HepG2 (cell line): ENCODE measurements at regions not wholly inside any gene's neighbourhood (a gene's known extent, or its start where the extent isn't known, plus 50 kb on each side); places are given as distances from the start of the nearest gene placed in this dataset.

Experiments used
- ARNTL ChIP-seq: sonication (generic); formaldehyde crosslinking; IDR thresholded peaks from 2 replicates; pipeline ENCODE4 v1.4.0; 2020; ENCODE audit warnings: mild to moderate bottlenecking, missing genetic modification reagents
- BRCA1 ChIP-seq: sonication (generic); formaldehyde crosslinking; IDR thresholded peaks from 2 replicates; pipeline ENCODE4 v1.4.0; 2020; ENCODE audit warnings: missing genetic modification reagents
- CEBPG ChIP-seq: IDR thresholded peaks from 2 replicates; pipeline ENCODE4 v1.6.1; 2016
- FOSL2 ChIP-seq: sonication (generic); formaldehyde crosslinking; IDR thresholded peaks from 2 replicates; pipeline ENCODE4 v1.4.0; 2020; ENCODE audit warnings: missing genetic modification reagents
- GABPA ChIP-seq, 2 experiments: IDR thresholded peaks; 2 replicates each; pipeline ENCODE4 v1.6.1; 2011 to 2016; ENCODE audit warnings: low read depth in 2 of 2, low read length in 1 of 2, missing biosample characterization in 1 of 2, missing genetic modification characterization in 1 of 2
- HBP1 ChIP-seq: IDR thresholded peaks from 2 replicates; pipeline ENCODE4 v1.6.1; 2016; ENCODE audit warnings: low read depth, control low read depth
- MAX ChIP-seq: IDR thresholded peaks from 2 replicates; pipeline ENCODE4 v1.6.1; 2012; ENCODE audit warnings: inconsistent platforms
- MEF2D ChIP-seq: sonication (generic); formaldehyde crosslinking; IDR thresholded peaks from 2 replicates; pipeline ENCODE4 v1.5.1; 2020; ENCODE audit warnings: mild to moderate bottlenecking, missing genetic modification reagents
- MXD3 ChIP-seq: IDR thresholded peaks from 2 replicates; pipeline ENCODE4 v1.6.1; 2016; ENCODE audit warnings: mild to moderate bottlenecking, missing biosample characterization, missing genetic modification reagents
- POGK ChIP-seq: sonication (generic); formaldehyde crosslinking; conservative IDR thresholded peaks from 2 replicates; pipeline ENCODE4 v1.8.0; 2022; ENCODE audit warnings: mild to moderate bottlenecking, moderate library complexity, missing genetic modification reagents
- RXRB ChIP-seq: IDR thresholded peaks from 2 replicates; pipeline ENCODE4 v1.6.1; 2016; ENCODE audit warnings: borderline replicate concordance, missing genetic modification reagents, missing compliant biosample characterization
- STAG1 ChIP-seq: sonication (generic); formaldehyde crosslinking; IDR thresholded peaks from 2 replicates; pipeline ENCODE4 v1.4.0; 2020; ENCODE audit warnings: missing genetic modification reagents
- TFDP2 ChIP-seq: sonication (generic); formaldehyde crosslinking; IDR thresholded peaks from 2 replicates; pipeline ENCODE4 v1.4.0; 2020; ENCODE audit warnings: missing genetic modification reagents
- THRA ChIP-seq: sonication (generic); formaldehyde crosslinking; IDR thresholded peaks from 2 replicates; pipeline ENCODE4 v1.4.0; 2020; ENCODE audit warnings: missing genetic modification reagents, borderline replicate concordance
- ZNF138 ChIP-seq: sonication (generic); formaldehyde crosslinking; IDR thresholded peaks from 2 replicates; pipeline ENCODE4 v1.5.0; 2020; ENCODE audit warnings: mild to moderate bottlenecking, low read depth, missing genetic modification reagents
- ZNF260 ChIP-seq: sonication (generic); formaldehyde crosslinking; IDR thresholded peaks from 2 replicates; pipeline ENCODE4 v1.4.0; 2020; ENCODE audit warnings: missing genetic modification reagents, low read depth, mild to moderate bottlenecking, borderline replicate concordance
- ZNF550 ChIP-seq: sonication (generic); formaldehyde crosslinking; IDR thresholded peaks from 2 replicates; pipeline ENCODE4 v1.4.0; 2020; ENCODE audit warnings: mild to moderate bottlenecking, missing genetic modification reagents, borderline replicate concordance
- ZNF740 ChIP-seq: sonication (generic); formaldehyde crosslinking; IDR thresholded peaks from 2 replicates; pipeline ENCODE4 v1.4.0; 2020; ENCODE audit warnings: missing genetic modification reagents
- ZNF747 ChIP-seq: sonication (generic); formaldehyde crosslinking; IDR thresholded peaks from 2 replicates; pipeline ENCODE4 v1.8.1; 2023; ENCODE audit warnings: missing genetic modification reagents, mild to moderate bottlenecking, borderline replicate concordance
- ZNF776 ChIP-seq: sonication (generic); formaldehyde crosslinking; IDR thresholded peaks from 2 replicates; pipeline ENCODE4 v1.4.0; 2020; ENCODE audit warnings: mild to moderate bottlenecking, missing genetic modification reagents
- ZNF800 ChIP-seq: sonication (generic); formaldehyde crosslinking; IDR thresholded peaks from 2 replicates; pipeline ENCODE4 v1.4.0; 2020; ENCODE audit warnings: missing genetic modification reagents

- TF ChIP-seq HBP1 (CRISPR knock-in tag): no peak
- no peak; the same call in 1 of the 2 replicates for TF ChIP-seq STAG1 (CRISPR knock-in tag)
- peak; percentile 98 for TF ChIP-seq MEF2D (CRISPR knock-in tag)
- peak; percentile 57 for TF ChIP-seq MAX
- TF ChIP-seq ZNF800: 0 out of 2 replicates have a peak, but pooled peaks have one; percentile 37
- no peak for TF ChIP-seq GABPA (IDR thresholded peaks at IDR 0.05; ENCODE audit: low read depth, low read length)
- no peak for TF ChIP-seq GABPA (CRISPR knock-in tag; IDR thresholded peaks at IDR 0.05; ENCODE audit: low read depth)
- TF ChIP-seq TFDP2 (CRISPR knock-in tag): 0 out of 2 replicates have a peak, but pooled peaks have one; percentile 43
- no peak for TF ChIP-seq ZNF550 (CRISPR knock-in tag)
- TF ChIP-seq MXD3 (CRISPR knock-in tag): no peak
- TF ChIP-seq THRA (CRISPR knock-in tag): no peak
- TF ChIP-seq CEBPG (CRISPR knock-in tag): peak; percentile 56
- peak; percentile 79 for TF ChIP-seq ARNTL (CRISPR knock-in tag)
- 0 out of 2 replicates have a peak, but pooled peaks have one; percentile 56 for TF ChIP-seq BRCA1 (CRISPR knock-in tag)
- TF ChIP-seq RXRB (CRISPR knock-in tag): peak; percentile 67; the same call in 1 of the 2 replicates
- TF ChIP-seq ZNF740 (CRISPR knock-in tag): no peak
- no peak for TF ChIP-seq POGK (CRISPR knock-in tag)
- no peak for TF ChIP-seq ZNF747
- no peak for TF ChIP-seq ZNF260 (CRISPR knock-in tag)
- no peak for TF ChIP-seq ZNF776 (CRISPR knock-in tag)
- TF ChIP-seq FOSL2 (CRISPR knock-in tag): peak; percentile 82
- TF ChIP-seq ZNF138 (CRISPR knock-in tag): no peak
Measured at GRCh38 chr17:13415871-13416416, 185.8 kb downstream of the HS3ST3A1 start (continued).
